ENCODE measurements at regions not wholly inside any gene's neighbourhood (a gene's known extent, or its start where the extent isn't known, plus 50 kb on each side); places are given as distances from the start of the nearest gene placed in this dataset.
"Not testable (repeated sequence)": the region's sequence is repeated elsewhere in the genome, so short reads cannot be mapped to it uniquely, and the experiment has no call there.

DNA sequence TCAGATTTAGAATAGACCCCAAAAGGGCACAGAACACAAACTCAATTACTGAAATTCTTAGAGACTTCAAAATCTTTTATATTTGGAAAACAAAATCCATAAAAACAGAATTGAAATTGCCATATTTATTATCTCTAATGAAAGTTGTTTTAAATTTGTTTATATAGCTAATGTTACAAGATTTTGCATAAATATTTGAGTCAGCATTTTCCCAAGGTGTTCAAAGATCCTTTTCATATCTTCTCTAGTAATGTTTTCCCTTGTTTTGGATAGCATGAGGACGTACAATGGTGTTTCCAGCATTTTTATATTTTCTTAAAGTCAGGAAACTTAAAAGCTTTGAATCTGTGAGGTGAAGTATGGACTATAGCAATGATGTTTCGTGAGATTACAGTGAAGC, 235.2 kb upstream of the EPHA7 start:
- DNase-seq (ENCODE audit: low spot score), result no peak

- no peak for DNase-seq (ENCODE audit: low spot score)
These were observed 225.3 kb upstream of the EPHA7 start for GRCh38 chr6:93644611-93645010.

DNA sequence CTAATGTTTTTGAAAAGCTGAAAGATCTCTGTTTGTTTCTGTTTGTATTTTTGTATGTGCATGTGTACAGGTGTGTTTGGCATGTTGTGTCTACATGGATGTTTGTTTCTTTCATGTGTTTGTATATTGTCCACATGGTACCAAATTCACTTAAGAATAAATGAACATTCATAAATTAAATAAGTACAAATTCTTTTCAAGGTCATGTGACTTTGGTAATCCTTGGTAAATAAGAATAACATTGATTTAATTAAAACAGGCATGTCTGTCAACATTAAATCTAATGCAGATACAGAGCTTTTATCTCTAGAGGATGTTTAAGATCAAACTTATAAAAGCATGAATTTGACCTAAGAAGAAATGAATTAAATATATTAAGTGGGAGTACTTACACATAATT, 219.8 kb upstream of the EPHA7 start:
- no peak for DNase-seq (ENCODE audit: low spot score)

- not testable (repeated sequence) for DNase-seq (ENCODE audit: low spot score)
These were observed 217.8 kb upstream of the EPHA7 start for GRCh38 chr6:93636987-93637664.

GRCh38 chr6:93624408-93624807, 205.0 kb upstream of the EPHA7 start:
- no peak for DNase-seq (ENCODE audit: low spot score)

DNA sequence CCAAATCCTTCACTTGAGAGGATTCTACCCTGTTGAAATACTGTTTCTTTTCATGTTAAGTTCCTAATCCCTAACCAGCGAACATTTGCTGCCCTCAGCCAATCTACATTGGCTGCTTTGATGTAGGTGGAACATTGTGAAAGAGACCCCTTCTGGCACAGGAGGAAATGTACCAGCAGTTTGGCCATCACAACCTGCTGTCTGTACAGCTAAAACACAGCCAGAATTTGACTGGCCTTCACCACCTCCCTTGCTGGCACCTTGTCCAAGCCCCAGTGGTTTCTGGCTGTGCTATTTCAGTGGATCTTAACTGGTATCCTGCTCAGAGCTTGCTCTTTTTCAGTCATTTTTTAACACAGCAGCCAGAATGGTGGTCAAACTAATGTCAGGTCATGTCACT, 202.1 kb upstream of the EPHA7 start:
- DNase-seq (ENCODE audit: low spot score), result no peak

GRCh38 chr6:93604951-93605350, 185.6 kb upstream of the EPHA7 start:
- no peak for DNase-seq (ENCODE audit: low spot score)

GRCh38 chr6:93592417-93592816, 173.1 kb upstream of the EPHA7 start:
- no peak for DNase-seq (ENCODE audit: low spot score)

DNA sequence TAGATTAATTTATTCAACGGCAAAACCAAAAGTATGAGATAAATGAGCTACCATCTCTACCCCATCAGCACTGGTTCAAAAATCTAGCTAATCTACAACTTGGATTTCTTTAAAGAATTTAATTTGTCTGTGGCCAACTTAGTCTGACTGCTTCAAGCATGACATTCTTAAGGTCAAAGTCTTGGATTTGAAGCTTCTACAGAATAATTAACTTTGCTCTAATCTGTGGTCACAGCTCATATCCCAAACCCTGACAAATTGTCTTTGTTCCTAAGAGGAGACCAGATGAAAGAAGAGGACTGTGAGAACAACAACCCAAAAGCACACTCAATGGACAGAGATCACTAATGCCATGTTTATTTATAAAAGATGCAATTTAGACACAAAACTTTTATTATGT, 166.9 kb upstream of the EPHA7 start:
- no peak for DNase-seq (ENCODE audit: low spot score)

DNA sequence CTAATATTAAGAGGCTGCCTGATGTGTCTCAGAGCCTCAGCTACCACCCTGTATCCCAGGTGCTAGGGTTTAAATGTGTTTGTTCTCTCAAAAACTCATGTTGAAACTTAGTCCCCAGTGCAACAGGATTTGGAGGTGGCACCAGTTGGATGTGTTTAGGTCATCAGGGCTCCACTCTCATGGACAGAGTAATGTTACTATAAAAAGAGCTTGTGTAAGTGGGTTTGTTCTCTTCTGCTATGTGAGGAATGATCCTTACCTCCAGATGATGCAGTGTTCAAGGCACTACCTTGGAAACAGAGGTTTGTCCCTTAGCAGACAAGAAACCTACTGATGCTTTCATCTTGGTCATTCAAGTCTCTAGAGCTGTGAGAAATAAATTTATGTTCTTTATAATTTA, 164.9 kb upstream of the EPHA7 start:
- DNase-seq (ENCODE audit: low spot score), result no peak

DNA sequence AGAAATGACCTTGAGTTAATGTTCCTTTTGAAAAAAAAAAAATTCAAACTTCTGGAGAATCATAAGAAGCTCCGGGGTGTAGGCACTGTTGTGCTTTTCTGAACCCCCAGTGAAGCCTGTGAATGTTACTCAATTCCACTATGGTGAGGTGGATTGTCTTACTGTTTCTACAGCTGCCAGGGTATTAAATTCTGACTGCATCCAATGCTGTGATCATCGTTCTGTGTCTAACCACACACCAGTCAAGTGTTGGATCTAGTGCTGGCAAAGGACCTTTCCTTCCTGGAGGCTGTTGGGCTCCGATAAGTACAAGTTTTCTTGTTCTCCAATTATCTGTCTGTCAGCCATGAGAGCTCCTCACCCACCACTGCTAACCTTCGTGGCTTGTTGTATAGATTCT, 162.0 kb upstream of the EPHA7 start:
- DNase-seq (ENCODE audit: low spot score), result no peak

GRCh38 chr6:93580446-93580845, 161.1 kb upstream of the EPHA7 start:
- no peak for DNase-seq (ENCODE audit: low spot score)

- no peak for DNase-seq (ENCODE audit: low spot score)
These were observed 156.3 kb upstream of the EPHA7 start for GRCh38 chr6:93575495-93576267.

DNA sequence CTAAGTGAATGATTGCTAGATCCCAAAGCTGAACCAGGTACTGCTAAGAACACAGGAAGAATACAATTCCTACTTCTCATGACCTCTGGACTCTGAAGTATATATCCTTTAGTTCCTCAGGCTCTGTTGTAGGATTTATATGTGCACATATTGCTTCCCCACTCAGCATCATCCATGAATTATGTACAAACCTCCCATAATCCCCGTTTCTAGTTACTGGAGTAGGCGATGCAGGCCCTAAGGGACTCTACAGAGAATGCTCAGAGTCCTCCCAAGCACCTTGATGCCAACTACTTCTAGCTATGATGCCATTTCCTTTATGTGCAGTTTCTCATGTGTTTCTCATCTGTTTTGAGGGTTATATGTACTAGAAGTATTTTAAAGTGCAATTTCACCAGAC, 154.9 kb upstream of the EPHA7 start:
- DNase-seq (ENCODE audit: low spot score), result no peak

DNA sequence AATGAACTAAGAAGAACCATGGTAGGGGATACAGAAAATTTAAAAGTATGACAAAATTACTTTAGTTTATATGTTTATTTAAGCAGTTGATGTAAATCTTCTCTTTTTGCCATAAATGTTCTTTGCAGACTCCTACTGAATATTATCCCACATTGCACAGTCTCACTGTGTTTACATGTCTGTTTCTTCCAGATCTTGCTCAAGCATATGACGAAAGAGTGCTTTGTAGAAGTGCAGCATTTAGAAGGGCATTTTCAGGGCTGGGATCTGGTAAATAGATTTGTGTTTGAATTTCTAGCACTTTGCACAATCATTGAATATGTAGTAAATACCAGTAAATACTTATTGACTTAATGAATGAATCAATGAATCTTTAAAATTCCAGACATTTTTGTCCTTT, 152.0 kb upstream of the EPHA7 start:
- DNase-seq (ENCODE audit: low spot score), result no peak

DNA sequence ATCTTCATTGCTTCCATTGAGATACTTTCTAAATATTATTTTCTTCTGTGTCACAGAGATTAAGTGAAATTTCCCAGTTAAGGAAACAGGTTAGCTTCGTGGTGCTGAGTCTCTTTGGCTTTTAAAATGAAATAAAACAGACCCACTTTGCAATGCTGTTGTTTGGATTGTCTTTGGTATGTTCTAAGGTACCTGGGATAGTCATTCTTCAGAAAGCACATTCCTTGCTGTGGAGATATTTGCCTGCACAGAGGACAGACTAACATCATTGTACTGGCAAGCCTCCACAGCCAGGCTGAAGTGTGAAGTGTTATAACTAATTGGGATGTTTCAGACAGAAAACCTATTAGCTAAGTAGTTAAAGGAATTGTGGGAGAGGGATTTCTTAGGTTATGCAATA, 148.8 kb upstream of the EPHA7 start:
- no peak for DNase-seq (ENCODE audit: low spot score)

DNA sequence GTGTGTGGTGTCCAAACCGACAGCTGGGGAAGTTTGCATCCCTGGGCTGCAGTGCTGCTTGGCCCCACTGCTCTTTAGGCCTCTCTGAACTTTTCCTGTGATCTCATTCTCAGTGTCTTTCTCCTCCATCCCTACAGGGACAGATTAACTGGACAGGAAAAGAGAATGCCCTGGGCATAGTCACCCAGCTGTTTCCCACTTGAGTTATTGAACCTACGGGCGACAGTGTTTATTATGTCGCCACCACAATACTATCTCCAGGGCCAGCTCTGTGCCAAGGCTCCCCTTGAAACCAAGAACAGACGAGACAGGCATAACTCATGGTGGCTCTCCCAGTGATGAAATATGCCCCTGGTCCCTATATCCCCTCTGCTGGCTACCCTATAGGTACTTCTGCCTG, 147.8 kb upstream of the EPHA7 start:
- no peak for DNase-seq (ENCODE audit: low spot score)

DNA sequence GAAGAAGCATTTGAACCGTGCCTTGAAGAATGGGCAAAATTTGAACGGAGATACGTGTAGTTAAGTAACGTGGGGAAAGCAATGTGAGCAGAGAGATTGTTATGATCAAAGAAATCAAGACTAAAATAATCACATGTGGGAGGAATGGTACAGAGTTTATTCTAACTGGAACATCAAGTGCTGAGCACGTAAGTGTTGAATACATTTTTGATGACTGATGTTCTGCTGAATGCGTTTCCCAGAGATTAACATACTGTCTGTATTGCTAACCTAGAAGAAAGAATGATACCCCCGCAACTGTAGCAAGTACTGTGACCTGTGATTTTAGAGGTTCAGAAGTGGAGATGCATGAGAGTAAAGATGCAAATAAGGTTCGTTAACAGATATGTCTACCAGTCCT, 146.9 kb upstream of the EPHA7 start:
- DNase-seq (ENCODE audit: low spot score), result no peak

- DNase-seq (ENCODE audit: low spot score), result no peak
These were observed 143.2 kb upstream of the EPHA7 start for GRCh38 chr6:93562582-93562981.

DNA sequence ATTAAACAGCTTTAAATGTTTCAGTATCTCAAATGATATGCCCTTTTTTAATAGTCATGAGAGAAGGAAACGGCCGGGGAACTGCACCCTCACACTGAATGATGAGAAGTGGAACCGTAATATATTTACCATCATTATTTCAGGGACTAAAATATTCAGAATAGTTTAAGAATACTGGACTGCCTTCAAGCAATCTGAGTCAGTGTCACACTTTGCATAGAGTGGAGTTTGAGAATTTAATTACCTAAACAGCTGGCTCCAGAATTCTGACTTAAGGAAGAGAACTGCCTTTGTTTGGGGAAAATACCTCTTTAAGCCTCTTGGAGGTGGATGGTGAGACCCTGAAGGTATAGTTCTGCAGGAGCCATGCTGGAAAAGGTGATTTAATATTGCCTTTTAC, 135.9 kb upstream of the EPHA7 start:
- DNase-seq (ENCODE audit: low spot score), result no peak

GRCh38 chr6:93554018-93554417, 134.7 kb upstream of the EPHA7 start:
- DNase-seq (ENCODE audit: low spot score), result no peak

GRCh38 chr6:93550551-93551276, 131.4 kb upstream of the EPHA7 start:
- DNase-seq (ENCODE audit: low spot score), result no peak

DNA sequence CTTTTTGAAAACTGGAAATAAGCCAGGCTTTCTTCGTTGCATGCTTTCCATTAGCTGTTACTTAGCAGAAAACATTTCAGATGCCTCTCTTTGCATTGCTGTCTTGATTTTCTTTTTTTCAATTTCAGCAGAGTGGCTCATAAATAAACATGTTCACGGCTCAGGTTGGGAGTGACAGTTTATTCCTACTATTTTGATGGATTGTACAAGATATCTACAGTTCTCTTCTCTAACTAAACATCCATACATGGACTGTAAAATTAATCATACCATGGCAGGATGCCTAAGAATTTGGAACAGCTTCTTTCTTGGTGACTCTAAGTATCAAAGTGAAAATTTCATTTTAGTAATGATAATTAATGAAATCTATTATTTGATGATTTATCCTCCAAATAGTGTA, 130.5 kb upstream of the EPHA7 start:
- no peak for DNase-seq (ENCODE audit: low spot score)
